ENCODE measurements at regions not wholly inside any gene's neighbourhood (a gene's known extent, or its start where the extent isn't known, plus 50 kb on each side); places are given as distances from the start of the nearest gene placed in this dataset.

DNA sequence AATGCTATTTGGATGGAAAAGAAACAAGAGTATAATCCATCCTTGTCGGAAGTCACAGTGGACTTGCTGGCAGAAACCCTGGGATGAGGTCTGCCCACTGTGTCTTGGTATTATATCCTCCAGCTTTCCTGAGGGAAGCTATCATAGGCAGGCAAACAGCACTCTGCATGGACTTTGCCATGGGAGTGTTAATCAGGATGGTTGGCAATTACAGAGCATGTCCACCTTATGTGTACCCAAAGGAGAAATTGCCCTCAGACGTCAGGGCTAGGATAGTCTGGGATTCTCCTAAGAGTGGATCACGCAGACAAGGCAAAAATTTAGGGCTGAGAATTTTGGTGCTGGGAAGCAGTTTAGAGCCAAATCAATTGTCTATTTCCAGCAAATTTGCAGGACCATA, 184.9 kb upstream of the ESRRG start:
- no peak for DNase-seq

DNA sequence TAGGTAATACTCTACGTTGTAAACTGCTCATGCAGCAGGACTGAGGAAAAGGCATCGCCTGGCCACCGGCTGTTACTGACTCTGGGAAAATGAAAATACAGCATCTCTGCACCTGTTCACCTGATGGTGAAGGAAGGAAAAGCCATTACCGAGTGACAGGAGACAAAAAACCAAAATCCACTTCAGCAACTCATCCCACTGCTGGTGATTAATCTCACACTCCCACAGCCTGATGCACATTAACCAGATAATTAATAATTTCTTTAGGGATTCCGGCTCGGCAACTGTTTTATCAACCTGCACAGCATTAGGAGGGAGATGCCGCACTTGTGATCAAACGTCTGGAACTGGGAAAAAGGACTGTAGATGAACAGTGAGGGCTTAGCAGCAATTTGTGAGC, 183.9 kb upstream of the ESRRG start:
- DNase-seq, result no peak

DNA sequence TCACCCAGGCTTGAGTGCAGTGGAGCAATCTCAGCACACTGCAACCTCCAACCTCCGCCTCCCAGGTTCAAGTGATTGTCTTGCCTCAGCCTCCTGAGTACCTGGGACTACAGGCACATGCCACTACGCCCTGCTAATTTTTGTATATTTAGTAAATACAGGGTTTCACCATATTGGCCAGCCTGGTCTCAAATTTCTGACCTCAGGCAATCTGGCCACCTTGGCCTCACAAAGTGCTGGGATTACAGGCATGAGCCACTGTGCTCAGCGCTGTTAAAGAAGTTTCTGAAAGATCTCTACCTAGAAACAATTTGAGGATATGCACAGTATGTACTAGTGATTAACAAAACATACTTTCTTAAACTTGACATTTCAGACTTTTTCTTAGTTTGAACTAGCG, 182.6 kb upstream of the ESRRG start:
- DNase-seq, result no peak

DNA sequence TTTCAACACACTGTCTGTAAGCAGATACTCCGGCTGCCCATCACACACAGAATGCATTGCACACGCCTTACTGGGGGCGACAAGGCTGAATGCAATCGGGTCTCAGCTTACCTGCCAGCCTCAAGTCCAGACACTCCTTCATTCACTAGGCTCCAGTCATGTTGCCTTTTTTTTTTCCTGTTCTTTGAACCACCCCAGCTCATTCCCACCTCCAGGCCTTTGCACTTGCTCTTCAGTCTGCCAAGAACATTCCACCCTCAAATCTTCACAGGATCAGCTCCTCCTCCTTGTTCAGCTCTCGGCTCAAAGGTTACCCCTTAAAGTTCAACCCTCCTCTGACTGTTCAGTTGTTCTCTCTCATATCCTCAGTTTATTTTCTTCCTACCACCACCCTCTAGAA, 181.9 kb upstream of the ESRRG start:
- DNase-seq, result no peak

DNA sequence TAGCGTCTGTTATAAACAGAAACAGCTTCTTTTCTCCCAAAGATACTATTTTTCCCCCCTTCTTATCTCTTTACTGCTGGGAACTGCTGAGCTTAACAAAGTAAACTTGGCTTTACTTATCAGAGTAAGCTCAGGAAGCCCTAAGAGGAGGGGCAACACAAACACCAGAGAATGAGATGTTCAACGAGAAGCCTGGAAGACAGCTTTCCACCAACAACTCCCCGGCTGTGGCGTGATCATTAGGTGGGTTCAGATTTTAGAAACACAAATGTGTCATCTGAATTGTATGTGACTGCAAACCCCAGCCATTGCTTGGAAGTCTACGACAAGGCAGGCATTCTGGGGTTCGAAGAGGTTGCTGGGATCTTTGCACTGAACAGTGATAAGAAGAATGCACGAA, 181.2 kb upstream of the ESRRG start:
- no peak for DNase-seq

DNA sequence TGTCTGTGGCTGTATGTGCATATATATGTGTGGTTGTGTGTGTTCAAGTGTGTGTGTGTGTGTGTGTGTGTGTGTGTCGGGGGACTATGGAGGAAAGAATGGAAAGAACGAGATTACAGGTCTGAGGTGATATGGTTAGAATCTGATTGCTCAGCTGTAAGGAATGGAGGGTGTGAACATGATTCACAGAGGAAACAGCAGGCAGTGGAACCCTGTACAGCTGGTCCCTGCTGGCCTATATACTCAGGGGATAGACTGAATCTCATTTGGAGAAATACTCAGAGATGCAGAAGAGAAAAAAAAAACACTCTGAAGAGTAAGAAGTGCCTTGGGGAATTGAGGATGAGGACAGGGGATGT, 180.1 kb upstream of the ESRRG start:
- DNase-seq, result no peak

DNA sequence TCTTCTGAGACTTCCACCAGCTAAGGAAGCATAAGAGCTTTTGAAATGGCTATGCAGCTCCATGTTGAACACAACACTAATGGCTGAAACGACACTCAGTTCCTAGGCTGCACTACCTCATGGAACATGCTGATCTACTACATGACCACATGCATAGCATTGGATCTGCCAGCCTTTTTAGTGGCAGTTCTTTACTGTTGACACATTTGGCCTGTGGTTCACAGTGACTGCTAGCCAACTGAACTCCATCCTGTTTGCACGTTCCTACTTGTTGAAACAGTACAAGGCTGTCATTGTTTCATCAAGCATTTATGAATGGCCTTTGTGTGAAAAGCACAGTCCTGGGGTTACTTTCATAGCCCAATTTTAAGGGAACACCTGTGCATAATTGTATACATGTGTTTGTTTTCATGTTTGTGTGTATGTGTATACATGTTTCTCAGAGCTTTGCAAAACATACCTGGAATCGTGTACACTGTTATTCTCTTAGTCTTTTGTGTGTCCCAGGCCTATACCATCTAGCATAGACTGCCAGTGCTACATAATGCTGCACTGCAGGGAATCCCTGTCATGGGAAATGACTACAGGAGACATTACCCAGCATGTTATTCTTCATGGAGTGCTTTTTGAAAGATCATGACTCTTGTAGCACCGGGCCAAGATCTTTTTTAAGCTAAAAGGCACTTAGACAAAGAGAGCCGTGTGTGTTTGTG, 179.6 kb upstream of the ESRRG start:
- no peak for DNase-seq

DNA sequence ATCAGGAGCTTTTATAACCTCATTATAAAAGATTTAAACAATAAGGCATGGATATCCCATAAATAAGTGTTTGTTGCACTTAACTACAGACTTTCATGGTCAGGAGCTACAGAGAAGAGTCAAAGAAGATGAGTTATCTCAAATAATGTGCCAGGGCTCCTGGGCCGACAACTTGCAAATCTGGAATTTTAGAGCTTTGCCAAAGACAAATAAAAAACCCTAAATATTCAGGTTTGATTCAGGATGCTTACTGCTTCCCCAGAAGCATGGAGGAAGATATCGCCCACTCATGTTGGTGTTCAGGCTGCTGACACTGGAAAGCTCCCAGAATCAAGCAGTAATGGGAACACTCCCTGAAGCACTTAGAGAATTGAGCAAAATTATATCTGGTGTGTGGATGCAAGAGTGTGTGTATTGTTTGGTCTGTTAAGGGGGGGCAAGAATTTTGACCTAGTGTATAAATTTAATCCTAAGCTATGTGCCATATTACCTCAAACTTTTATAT, 176.9 kb upstream of the ESRRG start:
- no peak for DNase-seq

DNA sequence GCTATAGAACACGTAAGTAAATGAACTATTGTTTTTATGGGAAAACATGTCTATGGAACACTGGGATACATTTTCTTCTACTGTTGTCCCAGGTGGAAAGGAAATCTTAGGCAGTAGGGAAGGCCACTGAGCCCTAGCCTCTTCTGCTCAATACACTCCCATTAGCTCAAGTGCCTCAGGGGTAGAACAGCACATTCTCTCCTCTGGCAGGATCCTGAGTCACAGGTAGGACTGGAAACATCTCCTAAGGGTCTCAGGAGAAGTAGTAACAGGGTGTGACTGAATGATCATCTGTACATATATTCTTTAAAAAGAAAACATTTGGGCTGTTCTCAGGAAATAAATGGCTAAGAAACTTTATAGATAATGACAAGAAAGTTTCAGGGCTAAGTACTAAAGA, 175.6 kb upstream of the ESRRG start:
- no peak for DNase-seq

DNA sequence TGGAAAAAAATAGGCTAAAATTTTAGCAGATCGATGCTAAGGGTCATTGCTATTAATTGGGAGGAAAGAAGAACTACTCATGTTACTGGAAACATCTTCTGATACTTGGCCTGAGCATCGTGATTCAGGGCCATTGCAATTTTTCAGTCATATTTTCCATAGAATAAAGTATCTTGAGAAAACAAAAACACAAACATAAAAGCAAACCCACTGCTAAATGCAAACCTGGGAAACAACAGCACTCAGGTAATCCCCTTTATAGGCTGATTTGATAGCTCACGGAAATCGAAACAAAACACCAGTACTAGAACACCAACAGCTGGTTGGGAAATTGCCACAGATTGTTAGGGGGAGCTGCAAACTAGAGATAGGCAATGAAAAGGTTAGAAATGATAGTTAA, 172.9 kb upstream of the ESRRG start:
- DNase-seq, result no peak

DNA sequence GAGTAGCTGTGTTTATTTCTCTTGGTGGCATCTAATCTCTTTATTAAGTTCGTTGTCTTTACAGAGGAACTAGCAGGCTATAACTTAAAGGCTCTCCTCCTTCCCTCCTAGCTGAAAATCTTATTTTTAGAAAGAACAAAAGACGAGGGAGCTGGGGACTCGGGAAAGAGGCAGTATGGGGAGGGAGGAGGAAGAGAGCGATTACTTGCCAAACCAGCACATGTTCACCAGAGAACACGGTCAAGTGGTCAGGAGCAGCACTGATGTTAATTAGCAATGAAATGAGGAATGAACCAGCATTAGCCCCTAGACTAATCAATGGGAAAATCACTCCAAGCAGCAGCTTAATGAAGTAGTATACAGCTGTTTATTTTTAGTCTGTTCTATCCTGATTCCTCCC, 171.3 kb upstream of the ESRRG start:
- DNase-seq, result no peak

DNA sequence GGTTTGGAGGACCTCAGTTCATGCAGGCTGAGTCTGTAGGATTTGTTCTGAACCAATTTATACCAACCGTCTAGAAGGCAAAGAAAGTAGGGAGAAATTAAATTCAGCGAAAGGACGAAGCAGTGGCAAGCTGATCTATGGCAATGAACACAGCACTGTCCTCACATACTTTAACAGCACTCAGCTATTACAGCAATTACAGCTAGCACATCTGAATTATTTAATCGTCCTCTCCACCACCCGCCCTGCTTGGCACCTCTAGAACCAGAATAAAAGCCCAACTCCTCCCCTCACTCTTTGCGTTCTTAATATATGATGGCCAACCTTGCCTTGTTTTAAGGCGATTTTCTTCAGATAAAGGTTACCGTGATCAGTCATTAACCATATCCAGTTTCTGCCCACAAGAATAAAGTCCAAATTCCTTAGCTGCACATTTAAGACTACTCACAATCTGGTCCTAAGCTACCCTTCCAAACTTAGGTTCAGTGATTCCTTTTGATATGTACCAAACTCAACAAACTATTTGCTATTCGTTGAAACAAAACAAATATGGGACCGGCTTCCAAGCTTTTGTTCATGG, 169.4 kb upstream of the ESRRG start:
- peak; percentile 32 for DNase-seq

DNA sequence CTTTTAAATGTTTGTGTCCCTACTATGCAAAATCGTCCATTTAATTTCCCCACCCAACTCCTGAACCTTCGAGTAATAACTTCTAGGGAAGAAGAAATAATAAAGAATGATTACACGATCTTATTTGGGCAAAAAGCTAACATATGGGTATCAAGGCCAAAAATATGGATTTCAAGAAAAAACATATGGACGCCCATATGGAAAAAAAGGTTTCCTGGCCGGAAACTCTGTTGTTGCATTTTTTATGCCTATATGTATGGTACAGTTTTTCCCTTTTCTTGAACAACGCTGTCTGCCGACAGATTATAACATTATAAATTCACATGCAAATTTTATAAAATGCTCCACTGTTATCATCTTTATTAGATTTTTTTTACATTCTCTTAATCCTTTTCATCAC, 167.6 kb upstream of the ESRRG start:
- no peak for DNase-seq

DNA sequence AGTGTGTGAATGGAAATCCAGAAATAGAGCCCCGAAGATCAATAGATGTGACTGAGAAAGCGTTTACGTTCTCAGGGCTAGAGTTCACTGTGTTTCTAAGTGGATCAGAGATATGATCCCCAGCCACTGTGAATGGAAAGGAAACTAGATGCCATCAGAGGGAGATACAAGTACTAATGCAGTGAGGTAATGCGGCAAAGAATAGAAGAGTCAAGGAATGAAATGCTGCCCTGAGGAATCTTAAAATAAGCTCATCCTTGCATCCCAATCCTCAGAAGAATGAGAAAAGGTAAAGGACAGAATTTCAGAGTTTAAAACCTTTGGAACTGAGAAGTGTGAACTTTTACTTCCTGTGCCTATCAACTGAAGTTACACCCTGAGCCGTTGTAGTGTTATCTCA, 165.5 kb upstream of the ESRRG start:
- DNase-seq, result no peak

DNA sequence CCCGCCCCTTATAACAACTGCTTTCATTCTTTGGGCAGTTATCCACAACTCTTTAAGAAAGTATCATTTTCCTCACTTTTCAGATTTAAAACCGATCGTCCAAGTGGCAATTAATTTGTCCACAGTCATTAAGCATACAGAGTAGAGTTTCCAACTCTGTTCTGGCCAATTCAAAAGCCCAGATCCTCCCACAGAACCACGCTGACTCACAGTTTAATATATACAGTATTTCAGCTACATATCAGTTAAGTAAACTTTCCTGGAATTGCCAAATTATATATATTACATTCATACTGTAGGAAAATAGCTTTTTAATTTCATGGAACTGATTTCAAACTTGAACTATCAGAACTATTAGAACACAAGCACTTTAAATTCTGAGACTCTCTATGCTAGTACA, 163.8 kb upstream of the ESRRG start:
- no peak for DNase-seq

DNA sequence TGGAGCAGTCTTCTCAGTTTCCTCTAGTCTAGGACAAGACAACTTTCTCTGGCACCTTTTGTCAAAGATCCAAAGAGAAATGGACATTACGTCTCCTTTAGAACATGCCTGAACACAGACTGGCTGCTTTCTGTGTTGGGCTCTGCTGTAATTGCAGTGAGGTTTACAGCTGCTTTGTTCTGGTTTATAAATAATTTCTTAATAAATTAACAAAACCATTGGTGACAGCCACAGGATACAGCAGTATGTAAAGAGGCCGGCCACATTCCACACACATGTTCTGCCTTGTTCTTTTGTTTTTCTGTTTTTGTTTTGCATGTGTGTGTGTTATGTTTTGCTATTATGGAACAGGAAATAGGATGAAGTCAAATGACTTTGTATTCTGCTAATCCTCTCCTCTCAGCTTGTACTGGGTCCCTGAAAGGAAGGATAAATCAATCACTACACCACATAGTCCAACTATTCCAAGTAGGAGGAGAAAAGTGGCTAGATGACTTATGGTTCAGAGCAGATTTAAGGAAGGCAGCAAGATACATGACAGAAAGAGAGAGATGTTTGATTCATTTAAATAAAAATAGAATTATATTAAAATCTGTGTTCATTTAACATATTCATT, 161.5 kb upstream of the ESRRG start:
- no peak for DNase-seq

DNA sequence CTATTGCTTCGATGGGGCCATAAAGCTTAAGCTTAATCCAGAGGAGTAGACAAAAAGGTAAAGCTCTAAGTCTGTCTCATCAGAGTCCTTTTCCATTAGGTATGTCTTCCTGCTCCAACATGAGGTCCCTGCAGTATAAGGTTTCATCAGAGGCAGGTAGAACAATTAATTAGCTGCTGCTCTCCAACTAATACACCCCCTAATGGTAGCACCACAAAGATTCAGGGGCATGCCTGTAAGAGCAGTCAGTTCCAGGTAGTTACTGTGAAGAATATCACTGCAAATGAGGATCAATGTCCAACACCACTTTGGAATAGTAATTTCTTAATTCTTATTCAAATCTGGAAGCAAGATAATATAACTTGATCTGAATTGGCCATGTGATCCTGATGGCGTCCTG, 160.3 kb upstream of the ESRRG start:
- no peak for DNase-seq

DNA sequence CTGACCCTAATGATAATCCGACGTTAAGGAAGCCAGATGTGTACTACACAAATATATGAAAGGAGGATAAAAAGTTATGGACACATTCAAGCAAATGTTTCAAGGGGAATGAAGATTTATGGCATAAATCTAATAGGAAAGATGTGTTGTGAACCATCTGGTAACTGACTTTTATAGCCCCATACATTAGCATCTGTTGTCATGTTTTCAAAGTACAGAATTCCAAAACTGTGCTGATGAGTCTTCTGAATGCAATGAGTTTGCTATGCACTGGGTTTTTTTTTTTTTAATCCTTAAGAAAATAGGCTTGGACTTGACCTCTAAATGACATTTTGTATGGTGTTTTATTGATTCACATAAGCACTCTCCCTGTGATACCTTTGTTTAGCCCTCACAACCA, 158.5 kb upstream of the ESRRG start:
- no peak for DNase-seq

DNA sequence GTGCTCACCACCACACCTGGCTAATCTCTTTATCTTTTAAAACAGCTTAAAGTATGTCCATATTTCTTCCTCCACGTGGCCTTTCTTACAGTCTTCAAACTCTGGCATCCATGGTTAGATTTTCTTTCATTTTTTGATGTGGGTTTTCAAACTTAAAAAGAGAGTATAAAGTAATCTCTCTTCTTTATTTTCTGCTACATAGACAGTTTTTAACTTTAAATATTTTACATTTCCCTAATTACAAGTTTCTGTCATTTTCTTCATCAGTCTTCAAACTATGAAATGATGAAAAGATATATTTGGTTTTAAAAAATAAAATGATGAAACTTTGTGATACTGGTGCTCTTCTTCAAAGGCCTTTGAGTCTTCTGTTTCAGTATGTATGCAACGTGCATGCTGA, 143.5 kb upstream of the ESRRG start:
- DNase-seq, result no peak

DNA sequence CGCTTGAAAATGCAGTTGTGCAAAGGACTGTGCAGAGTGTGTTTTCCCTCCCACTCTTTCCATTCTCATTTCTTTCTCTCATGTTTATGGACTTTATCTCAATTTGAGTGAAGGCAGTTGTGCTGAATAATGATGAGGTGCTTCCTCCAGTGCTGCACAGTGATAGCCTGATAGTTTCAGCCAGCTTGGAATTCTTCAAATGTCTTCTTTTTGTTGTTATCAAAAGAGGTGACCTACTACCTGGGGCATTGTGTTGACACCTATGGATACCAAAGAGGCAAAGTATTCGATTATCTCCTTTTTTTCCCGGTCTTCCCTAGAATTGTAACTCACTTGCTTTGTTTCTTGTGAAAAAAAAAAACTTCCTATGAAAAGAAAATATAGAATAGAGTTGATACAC, 132.6 kb upstream of the ESRRG start:
- no peak for DNase-seq

DNA sequence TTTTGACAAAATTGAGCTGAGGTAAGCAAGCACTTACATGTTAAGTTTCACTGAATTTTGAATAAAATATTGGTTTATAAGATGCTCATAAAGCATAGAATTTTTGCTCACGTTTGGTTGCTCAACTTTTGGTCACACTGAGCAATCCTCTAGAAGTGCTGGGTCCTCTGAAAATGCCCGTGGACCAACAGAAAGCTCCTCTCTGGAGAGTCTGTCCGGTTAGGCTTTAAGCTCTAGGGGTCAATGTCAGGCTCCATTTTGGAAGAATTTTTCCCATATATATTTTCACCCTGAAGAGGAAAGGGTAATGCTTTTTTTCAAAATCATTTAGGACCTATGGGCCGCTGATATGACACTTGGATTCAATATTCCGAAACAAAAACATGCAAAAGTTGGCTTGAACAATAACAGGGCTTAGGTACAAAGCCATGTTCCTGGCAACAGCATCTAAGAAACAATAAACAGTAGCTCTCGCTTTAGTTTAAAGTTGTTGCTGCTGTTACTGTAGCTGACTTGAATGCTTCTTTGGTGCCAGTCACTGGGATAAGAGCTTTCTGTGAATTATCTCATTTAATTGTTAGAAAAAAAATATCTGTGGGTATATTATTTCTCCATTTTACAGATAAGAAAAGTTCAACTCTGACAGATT, 131.7 kb upstream of the ESRRG start:
- no peak for DNase-seq

DNA sequence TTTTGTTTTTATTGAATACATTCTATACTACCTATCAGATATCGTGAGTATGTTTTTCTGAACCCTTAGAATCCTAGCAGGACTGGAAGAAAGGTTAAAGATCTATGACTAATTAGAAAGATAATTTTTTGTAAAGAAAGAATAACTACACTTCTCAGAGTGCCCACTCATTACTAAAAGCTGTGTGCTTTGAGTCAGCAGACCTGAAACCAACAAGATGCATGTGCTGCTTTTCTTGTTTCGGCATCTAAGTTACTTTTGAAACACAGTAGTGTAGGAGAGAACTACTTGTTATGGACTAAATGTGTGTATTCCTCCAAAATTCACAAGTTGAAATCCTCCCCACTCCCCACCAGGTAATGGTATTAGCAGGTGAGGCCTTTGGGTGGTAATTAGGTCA, 127.8 kb upstream of the ESRRG start:
- no peak for DNase-seq

DNA sequence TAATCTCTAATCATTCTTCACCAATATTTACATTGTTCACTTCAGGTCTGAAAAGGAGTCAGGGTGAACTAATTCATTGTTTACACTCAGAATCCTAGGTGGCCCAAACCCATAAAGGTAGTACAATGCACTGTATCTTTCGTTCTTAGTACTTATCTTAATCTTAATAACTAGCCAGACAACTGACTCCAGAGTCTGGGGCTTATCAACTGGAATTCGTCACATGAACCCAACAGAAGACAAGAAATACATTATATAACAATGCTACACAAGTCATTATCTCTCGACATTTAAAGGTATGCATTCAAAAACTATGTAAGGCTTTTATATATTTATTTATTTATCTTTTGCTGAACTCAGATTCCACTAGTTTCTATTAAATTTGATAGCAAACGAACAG, 125.9 kb upstream of the ESRRG start:
- no peak for DNase-seq

DNA sequence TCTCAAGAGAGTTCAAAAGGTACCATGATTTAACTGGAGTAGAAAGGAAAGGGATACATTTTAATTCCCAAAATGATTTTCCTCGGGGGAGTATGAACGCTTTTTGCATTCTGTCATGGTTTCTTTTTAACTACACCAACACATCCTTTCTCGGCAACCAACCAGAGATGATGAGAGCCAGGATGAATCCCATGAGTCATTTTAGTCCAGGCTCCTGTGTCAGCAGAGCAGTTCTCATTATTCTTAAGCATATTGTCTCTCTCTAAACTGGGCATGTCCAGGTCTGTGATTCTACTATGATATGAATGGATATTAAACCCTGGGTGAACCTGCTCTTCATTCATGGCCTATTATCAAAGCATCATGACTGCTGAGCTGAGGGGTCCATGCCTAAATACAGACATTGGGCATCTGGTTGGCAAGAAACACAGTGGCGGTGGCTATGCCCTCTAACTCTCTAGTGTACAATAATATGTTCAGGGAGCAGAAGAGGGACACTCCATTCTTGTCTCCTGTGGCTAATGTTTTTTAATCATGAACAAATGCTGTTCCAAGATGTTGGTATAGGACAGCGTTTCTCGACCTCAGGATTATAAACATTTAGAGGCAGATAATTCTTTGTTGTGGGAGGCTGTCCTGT, 124.3 kb upstream of the ESRRG start:
- no peak for DNase-seq
